ENCODE measurements at regions not wholly inside any gene's neighbourhood (a gene's known extent, or its start where the extent isn't known, plus 50 kb on each side); places are given as distances from the start of the nearest gene placed in this dataset.

- DNase-seq (ENCODE audit: low spot score): no peak
- no peak for TF ChIP-seq CTCF (IDR thresholded peaks at IDR 0.05)
- Histone ChIP-seq H3K27ac (no peak overlapping the region), H3K4me3 (no peak overlapping the region), H3K36me3 (no peaks in the 10 kb centered on the region), H3K27me3 (replicated peaks; ENCODE audit: insufficient read depth) (no peaks in the 10 kb centered on the region), H3K9me3 (no peaks in the 10 kb centered on the region), H3K4me1 (ENCODE audit: control insufficient read depth in 1 of 2, low read depth in 2 of 2) (no peaks in the 10 kb centered on the region)
- ATAC-seq (ENCODE audit: insufficient number of reproducible peaks, low FRiP score, low read depth): no peak
Measured at GRCh38 chr3:144989807-144990206, 1018.2 kb downstream of the DIPK2A start.

- TF ChIP-seq CTCF (IDR thresholded peaks at IDR 0.05): no peak
- H3K9me3 ChIP-seq: no peaks in the 10 kb centered on the region
- no peaks in the 10 kb centered on the region for H3K27me3 ChIP-seq (replicated peaks; ENCODE audit: insufficient read depth)
- ATAC-seq (ENCODE audit: insufficient number of reproducible peaks, low FRiP score, low read depth) (no peak), DNase-seq (ENCODE audit: low spot score) (no peak)
- no peaks in the 10 kb centered on the region for H3K36me3 ChIP-seq
- no peak overlapping the region for H3K4me3 ChIP-seq
- no peak overlapping the region for H3K27ac ChIP-seq
- no peaks in the 10 kb centered on the region for H3K4me1 ChIP-seq (ENCODE audit: control insufficient read depth in 1 of 2, low read depth in 2 of 2)
Measured at GRCh38 chr3:144995856-144996255, 1024.2 kb downstream of the DIPK2A start.

GRCh38 chr3:145005427-145005826 lies 1033.8 kb downstream of the DIPK2A start:
- Histone ChIP-seq H3K9me3 (peaks cover 3% of the 10 kb centered on the region), H3K36me3 (no peaks in the 10 kb centered on the region), H3K4me1 (ENCODE audit: control insufficient read depth in 1 of 2, low read depth in 2 of 2) (no peaks in the 10 kb centered on the region), H3K27ac (no peak overlapping the region), H3K4me3 (no peak overlapping the region), H3K27me3 (replicated peaks; ENCODE audit: insufficient read depth) (no peaks in the 10 kb centered on the region)
- ATAC-seq (ENCODE audit: insufficient number of reproducible peaks, low FRiP score, low read depth) (no peak), DNase-seq (ENCODE audit: low spot score) (no peak)
- TF ChIP-seq CTCF (IDR thresholded peaks at IDR 0.05): no peak

GRCh38 chr3:145006271-145006670 lies 1034.6 kb downstream of the DIPK2A start:
- no peak for DNase-seq (ENCODE audit: low spot score)
- no peak for ATAC-seq (ENCODE audit: insufficient number of reproducible peaks, low FRiP score, low read depth)

GRCh38 chr3:145013931-145014330 lies 1042.3 kb downstream of the DIPK2A start:
- Histone ChIP-seq H3K27me3 (replicated peaks; ENCODE audit: insufficient read depth) (no peaks in the 10 kb centered on the region), H3K4me1 (ENCODE audit: control insufficient read depth in 1 of 2, low read depth in 2 of 2) (no peaks in the 10 kb centered on the region), H3K9me3 (no peaks in the 10 kb centered on the region), H3K27ac (no peak overlapping the region), H3K36me3 (no peaks in the 10 kb centered on the region), H3K4me3 (no peak overlapping the region)
- ATAC-seq (ENCODE audit: insufficient number of reproducible peaks, low FRiP score, low read depth) (no peak), DNase-seq (ENCODE audit: low spot score) (no peak)
- no peak for TF ChIP-seq CTCF (IDR thresholded peaks at IDR 0.05)

More at GRCh38 chr3:145006271-145006670, 1034.6 kb downstream of the DIPK2A start:
- H3K4me3 ChIP-seq: no peak overlapping the region
- H3K4me1 ChIP-seq (ENCODE audit: control insufficient read depth in 1 of 2, low read depth in 2 of 2): no peaks in the 10 kb centered on the region
- no peaks in the 10 kb centered on the region for H3K27me3 ChIP-seq (replicated peaks; ENCODE audit: insufficient read depth)
- H3K9me3 ChIP-seq: peaks cover 3% of the 10 kb centered on the region
- no peak for TF ChIP-seq CTCF (IDR thresholded peaks at IDR 0.05)
- H3K27ac ChIP-seq: no peak overlapping the region
- H3K36me3 ChIP-seq: no peaks in the 10 kb centered on the region
